ENCODE measurements at regions not wholly inside any gene's neighbourhood (a gene's known extent, or its start where the extent isn't known, plus 50 kb on each side); places are given as distances from the start of the nearest gene placed in this dataset.

DNA sequence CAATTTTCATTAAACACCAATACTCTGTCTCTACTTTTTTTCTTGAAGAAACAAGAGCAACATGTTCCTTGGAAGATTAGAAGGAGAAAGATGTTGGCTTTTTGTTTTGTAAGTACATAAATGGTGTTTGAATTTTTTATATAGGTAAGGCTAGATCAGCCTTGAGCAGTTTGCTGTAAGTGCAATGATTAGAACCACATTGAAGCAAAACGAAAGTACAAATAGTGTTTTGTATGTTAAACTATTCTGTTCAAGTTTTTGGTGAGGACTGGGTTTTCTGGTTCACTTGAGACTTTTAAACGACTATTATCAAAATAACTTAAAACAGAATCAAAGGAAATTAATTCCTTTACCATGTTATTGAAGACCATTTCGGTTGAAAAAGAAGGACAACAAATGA, 162.9 kb upstream of the NRP1 start:
- 85% methylated on average over 3 of the region's 3 CpGs for WGBS
- Histone ChIP-seq H3K4me1 (ENCODE audit: control insufficient read depth, insufficient read depth, low read length) (peaks cover 3% of the 10 kb centered on the region), H3K4me3 (ENCODE audit: low read length) (no peak overlapping the region), H3K27me3 (ENCODE audit: control insufficient read depth, insufficient read depth) (no peaks in the 10 kb centered on the region), H3K27ac (ENCODE audit: low read length) (no peak overlapping the region), H3K9me3 (ENCODE audit: control insufficient read depth, low read length) (no peaks in the 10 kb centered on the region)
- intact Hi-C loops (cut with DNase I): no loop called here
- DNase-seq (no peak), ATAC-seq (no peak)

DNA sequence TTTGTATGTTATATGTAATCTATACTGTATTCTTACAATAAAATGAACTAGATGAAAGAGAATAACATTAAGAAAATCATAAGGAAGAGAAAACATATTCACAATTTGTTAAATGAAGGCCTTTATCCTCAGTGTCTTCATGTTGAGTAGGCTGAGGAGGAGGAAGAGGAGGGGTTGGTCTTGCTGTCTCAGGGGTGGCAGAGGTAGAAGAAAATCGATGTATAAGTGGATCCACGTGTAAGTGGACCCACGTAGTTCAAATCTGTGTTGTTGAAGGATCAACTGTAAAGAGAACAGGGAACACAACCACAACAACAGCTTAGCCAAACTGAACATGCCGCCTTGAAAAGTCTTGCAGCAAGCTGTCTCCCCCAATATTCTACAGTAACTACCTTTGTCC, 161.6 kb upstream of the NRP1 start:
- H3K4me3 ChIP-seq (ENCODE audit: low read length): no peak overlapping the region
- DNase-seq (no peak), ATAC-seq (no peak)
- H3K27me3 ChIP-seq (ENCODE audit: control insufficient read depth, insufficient read depth): no peaks in the 10 kb centered on the region
- WGBS: 86% methylated on average over 4 of the region's 4 CpGs
- intact Hi-C loops (cut with DNase I): no loop called here
- peaks cover 3% of the 10 kb centered on the region for H3K4me1 ChIP-seq (ENCODE audit: control insufficient read depth, insufficient read depth, low read length)
- H3K9me3 ChIP-seq (ENCODE audit: control insufficient read depth, low read length): no peaks in the 10 kb centered on the region
- H3K27ac ChIP-seq (ENCODE audit: low read length): no peak overlapping the region

DNA sequence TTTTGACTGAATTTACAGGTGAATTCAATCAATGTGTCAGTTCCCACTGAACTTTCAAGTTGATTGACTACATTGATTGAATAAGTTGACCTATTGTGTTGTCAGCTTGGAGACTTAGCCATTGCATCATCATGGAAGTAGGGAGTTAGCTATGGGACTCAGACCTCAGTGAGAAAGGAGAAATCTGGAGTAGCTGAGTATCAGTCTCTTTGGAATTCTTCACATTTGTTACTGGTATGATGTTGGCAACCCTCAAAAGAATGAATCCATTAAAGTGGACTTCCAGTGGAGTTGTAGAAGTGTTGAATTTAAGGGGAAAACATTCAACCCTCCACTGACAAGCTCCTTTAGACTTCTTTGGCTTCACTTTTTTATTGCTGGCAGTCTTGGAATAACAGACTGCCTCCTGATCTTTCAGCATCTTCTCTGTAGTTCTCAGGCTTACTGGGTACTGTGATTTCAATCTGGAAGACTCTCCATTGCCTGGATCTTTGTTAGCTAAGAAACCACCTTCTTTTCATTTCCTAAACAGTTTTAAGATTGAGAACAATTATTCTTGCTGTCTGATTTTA, 160.3 kb upstream of the NRP1 start:
- intact Hi-C loops (cut with DNase I): no loop called here
- Histone ChIP-seq H3K27me3 (ENCODE audit: control insufficient read depth, insufficient read depth) (no peaks in the 10 kb centered on the region), H3K4me1 (ENCODE audit: control insufficient read depth, insufficient read depth, low read length) (peaks cover 3% of the 10 kb centered on the region), H3K9me3 (ENCODE audit: control insufficient read depth, low read length) (no peaks in the 10 kb centered on the region), H3K4me3 (ENCODE audit: low read length) (no peak overlapping the region), H3K27ac (ENCODE audit: low read length) (no peak overlapping the region)
- DNase-seq (no peak), ATAC-seq (peak in 1 of 2 donors; percentile 52)

DNA sequence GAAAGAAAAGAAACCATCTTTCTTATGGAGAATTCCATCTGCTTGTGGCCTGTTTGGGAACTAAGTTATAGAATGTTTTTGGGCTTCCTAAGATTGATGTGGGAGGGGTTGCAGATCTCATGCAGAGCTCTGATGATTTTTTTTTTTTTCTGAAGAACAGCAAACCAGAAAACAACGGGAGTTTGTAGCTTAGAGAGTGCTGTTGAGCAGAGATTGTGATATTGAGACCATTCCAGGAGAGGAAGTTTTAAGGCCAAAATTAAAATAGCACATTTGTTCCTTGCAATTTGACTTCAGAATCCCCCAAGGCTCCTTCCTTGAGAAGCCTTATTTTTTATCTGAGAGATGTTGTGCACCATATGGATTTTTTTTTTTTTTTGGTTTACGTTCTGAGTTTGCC, 159.5 kb upstream of the NRP1 start:
- peak in 1 of 2 donors; percentile 54 for ATAC-seq
- intact Hi-C loops (cut with DNase I): no loop called here
- no peaks in the 10 kb centered on the region for H3K27me3 ChIP-seq (ENCODE audit: control insufficient read depth, insufficient read depth)
- no peak overlapping the region for H3K27ac ChIP-seq (ENCODE audit: low read length)
- 43% methylated on average over 2 of the region's 2 CpGs for WGBS
- H3K4me3 ChIP-seq (ENCODE audit: low read length): no peak overlapping the region
- H3K9me3 ChIP-seq (ENCODE audit: control insufficient read depth, low read length): no peaks in the 10 kb centered on the region
- peaks cover 3% of the 10 kb centered on the region for H3K4me1 ChIP-seq (ENCODE audit: control insufficient read depth, insufficient read depth, low read length)
- no peak for DNase-seq

DNA sequence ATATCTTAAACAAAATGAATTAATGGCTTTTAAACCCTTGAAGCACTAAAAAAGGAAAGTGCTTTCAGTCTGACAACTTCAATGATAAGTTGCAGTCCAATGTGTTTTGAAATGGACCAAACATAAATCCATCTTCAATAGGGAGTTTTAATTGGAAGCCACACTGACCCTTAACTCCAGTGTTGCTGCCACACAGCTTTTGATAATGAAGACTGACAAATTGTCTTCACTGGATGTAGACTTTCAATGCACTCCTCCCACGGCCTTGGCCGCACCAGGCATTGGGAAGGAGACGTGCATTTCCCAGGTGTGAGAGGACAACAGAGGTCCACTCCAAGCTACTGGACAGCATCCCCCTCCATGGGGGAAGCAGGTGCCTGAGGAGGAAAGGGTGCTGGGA, 159.0 kb upstream of the NRP1 start:
- no peaks in the 10 kb centered on the region for H3K9me3 ChIP-seq (ENCODE audit: control insufficient read depth, low read length)
- ATAC-seq (no peak), DNase-seq (no peak)
- H3K27me3 ChIP-seq (ENCODE audit: control insufficient read depth, insufficient read depth): no peaks in the 10 kb centered on the region
- peaks cover 3% of the 10 kb centered on the region for H3K4me1 ChIP-seq (ENCODE audit: control insufficient read depth, insufficient read depth, low read length)
- no peak overlapping the region for H3K4me3 ChIP-seq (ENCODE audit: low read length)
- intact Hi-C loops (cut with DNase I): no loop called here
- H3K27ac ChIP-seq (ENCODE audit: low read length): peak overlapping the region; percentile 13
- 83% methylated on average over 3 of the region's 3 CpGs for WGBS

GRCh38 chr10:33492701-33493345, 158.4 kb upstream of the NRP1 start:
- peaks cover 3% of the 10 kb centered on the region for H3K4me1 ChIP-seq (ENCODE audit: control insufficient read depth, insufficient read depth, low read length)

DNA sequence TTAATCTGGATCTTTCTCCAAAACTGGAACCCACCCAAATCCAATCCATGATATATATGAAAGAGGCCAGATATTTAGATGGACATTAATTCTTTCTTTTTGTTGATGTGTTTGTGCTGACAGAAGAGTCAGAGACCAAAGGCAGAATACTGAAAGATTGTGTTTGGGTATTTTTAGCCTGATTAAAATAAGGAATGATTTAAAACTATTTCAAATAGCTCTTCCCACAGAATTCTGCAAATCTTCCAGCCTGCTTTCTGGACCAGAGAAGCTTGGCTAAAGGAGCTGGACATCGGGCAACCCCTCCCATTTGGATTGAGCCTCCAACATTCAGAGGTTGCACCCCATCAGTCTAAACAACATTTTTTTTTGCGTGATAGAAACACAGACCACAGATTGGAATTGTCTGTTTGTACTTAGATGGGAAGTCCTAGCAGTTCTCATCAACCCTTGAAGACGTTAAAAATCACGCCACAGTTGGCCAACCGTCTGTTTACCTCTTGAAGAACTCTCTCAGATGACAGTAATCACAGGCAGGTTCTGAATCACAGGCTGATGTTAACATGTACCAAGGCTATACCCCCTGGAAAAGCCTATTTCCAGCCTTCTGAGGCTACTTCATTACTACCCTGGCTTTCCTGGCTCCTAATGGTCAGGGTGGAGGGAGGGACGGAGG, 155.2 kb upstream of the NRP1 start:
- no peaks in the 10 kb centered on the region for H3K27me3 ChIP-seq (ENCODE audit: control insufficient read depth, insufficient read depth)
- 60% methylated on average over 6 of the region's 6 CpGs for WGBS
- H3K4me3 ChIP-seq (ENCODE audit: low read length): no peak overlapping the region
- intact Hi-C loops (cut with DNase I): no loop called here
- no peak for DNase-seq
- peaks cover 3% of the 10 kb centered on the region for H3K4me1 ChIP-seq (ENCODE audit: control insufficient read depth, insufficient read depth, low read length)
- no peak for ATAC-seq
- no peak overlapping the region for H3K27ac ChIP-seq (ENCODE audit: low read length)
- H3K9me3 ChIP-seq (ENCODE audit: control insufficient read depth, low read length): no peaks in the 10 kb centered on the region

More at GRCh38 chr10:33492701-33493345, 158.4 kb upstream of the NRP1 start:
- Histone ChIP-seq H3K27ac (ENCODE audit: low read length) (no peak overlapping the region), H3K27me3 (ENCODE audit: control insufficient read depth, insufficient read depth) (no peaks in the 10 kb centered on the region), H3K9me3 (ENCODE audit: control insufficient read depth, low read length) (no peaks in the 10 kb centered on the region), H3K4me3 (ENCODE audit: low read length) (no peak overlapping the region)
- intact Hi-C loops (cut with DNase I): no loop called here
- no peak for DNase-seq
- 57% methylated on average over 4 of the region's 4 CpGs for WGBS
- no peak for ATAC-seq

GRCh38 chr10:33487014-33487776, 152.7 kb upstream of the NRP1 start:
- Histone ChIP-seq H3K4me1 (ENCODE audit: control insufficient read depth, insufficient read depth, low read length) (no peaks in the 10 kb centered on the region), H3K9me3 (ENCODE audit: control insufficient read depth, low read length) (no peaks in the 10 kb centered on the region), H3K4me3 (ENCODE audit: low read length) (no peak overlapping the region), H3K27me3 (ENCODE audit: control insufficient read depth, insufficient read depth) (no peaks in the 10 kb centered on the region), H3K27ac (ENCODE audit: low read length) (no peak overlapping the region)
- 58% methylated on average over 4 of the region's 4 CpGs for WGBS
- intact Hi-C loops (cut with DNase I): no loop called here
- no peak for ATAC-seq
- no peak for DNase-seq

GRCh38 chr10:33485276-33485675, 150.8 kb upstream of the NRP1 start:
- no peaks in the 10 kb centered on the region for H3K4me1 ChIP-seq (ENCODE audit: control insufficient read depth, insufficient read depth, low read length)
- WGBS: 80% methylated on average over 3 of the region's 3 CpGs
- no peak for ATAC-seq

GRCh38 chr10:33484787-33485186, 150.3 kb upstream of the NRP1 start:
- Histone ChIP-seq H3K27me3 (ENCODE audit: control insufficient read depth, insufficient read depth) (no peaks in the 10 kb centered on the region), H3K27ac (ENCODE audit: low read length) (no peak overlapping the region), H3K9me3 (ENCODE audit: control insufficient read depth, low read length) (no peaks in the 10 kb centered on the region), H3K4me1 (ENCODE audit: control insufficient read depth, insufficient read depth, low read length) (no peaks in the 10 kb centered on the region), H3K4me3 (ENCODE audit: low read length) (no peak overlapping the region)
- DNase-seq: no peak
- WGBS: 45% methylated on average over 2 of the region's 2 CpGs
- intact Hi-C loops (cut with DNase I): no loop called here
- ATAC-seq: peak in 1 of 2 donors; percentile 57

More at GRCh38 chr10:33485276-33485675, 150.8 kb upstream of the NRP1 start:
- DNase-seq: no peak
- intact Hi-C loops (cut with DNase I): no loop called here
- Histone ChIP-seq H3K4me3 (ENCODE audit: low read length) (no peak overlapping the region), H3K9me3 (ENCODE audit: control insufficient read depth, low read length) (no peaks in the 10 kb centered on the region), H3K27me3 (ENCODE audit: control insufficient read depth, insufficient read depth) (no peaks in the 10 kb centered on the region), H3K27ac (ENCODE audit: low read length) (no peak overlapping the region)

DNA sequence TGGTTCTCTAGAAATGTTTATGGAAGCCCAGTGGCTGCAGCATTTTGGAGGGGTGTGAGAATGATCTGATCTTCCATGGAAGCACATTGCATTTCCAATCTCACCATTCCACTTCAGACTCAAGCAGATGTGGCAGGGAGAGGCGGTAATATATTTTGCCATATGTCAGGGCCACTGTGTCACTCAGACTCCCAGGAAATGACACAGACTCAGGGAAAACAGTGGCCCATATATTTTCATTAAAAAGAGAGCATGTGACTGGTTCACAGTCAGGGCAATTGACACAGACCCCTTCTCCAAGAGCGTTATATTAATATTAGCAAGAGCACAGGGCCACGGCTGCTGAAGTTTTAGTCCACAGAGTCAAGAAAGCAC, 149.3 kb upstream of the NRP1 start:
- no peaks in the 10 kb centered on the region for H3K27me3 ChIP-seq (ENCODE audit: control insufficient read depth, insufficient read depth)
- no peak overlapping the region for H3K27ac ChIP-seq (ENCODE audit: low read length)
- 93% methylated on average over 3 of the region's 3 CpGs for WGBS
- H3K9me3 ChIP-seq (ENCODE audit: control insufficient read depth, low read length): no peaks in the 10 kb centered on the region
- no peaks in the 10 kb centered on the region for H3K4me1 ChIP-seq (ENCODE audit: control insufficient read depth, insufficient read depth, low read length)
- ATAC-seq: no peak
- intact Hi-C loops (cut with DNase I): no loop called here
- no peak for DNase-seq
- H3K4me3 ChIP-seq (ENCODE audit: low read length): no peak overlapping the region

Measured in right cardiac atrium (tissue), 5 donors.